Activated effector memory CD4-positive, alpha-beta T cell treated with Interleukin-2 at 50 U/mL for 16 hours (primary cell): ENCODE measurements at regions not wholly inside any gene's neighbourhood (a gene's known extent, or its start where the extent isn't known, plus 50 kb on each side); places are given as distances from the start of the nearest gene placed in this dataset.
"Not testable (repeated sequence)": the region's sequence is repeated elsewhere in the genome, so short reads cannot be mapped to it uniquely, and the experiment has no call there.

ENCODE experiments used
- DNase-seq: peaks from one replicate; pipeline ENCODE4 v3.0.0-alpha.2; 2020

- DNase-seq, result no peak
These were observed 352.1 kb upstream of the CFAP20DC start for GRCh38 chr3:59401924-59402323.

GRCh38 chr3:59392116-59392515 is 342.3 kb upstream of the CFAP20DC start:
- DNase-seq, result no peak

GRCh38 chr3:59391131-59391530 is 341.3 kb upstream of the CFAP20DC start:
- DNase-seq, result no peak

- DNase-seq, result no peak
These were observed 338.9 kb upstream of the CFAP20DC start for GRCh38 chr3:59388555-59389270.

- DNase-seq, result no peak
These were observed 336.3 kb upstream of the CFAP20DC start for GRCh38 chr3:59386165-59386564.

GRCh38 chr3:59385547-59385946 is 335.7 kb upstream of the CFAP20DC start:
- DNase-seq, result no peak

- no peak for DNase-seq
These were observed 331.5 kb upstream of the CFAP20DC start for GRCh38 chr3:59381282-59381681.

GRCh38 chr3:59380146-59380545 is 330.3 kb upstream of the CFAP20DC start:
- DNase-seq, result no peak

- no peak for DNase-seq
These were observed 325.0 kb upstream of the CFAP20DC start for GRCh38 chr3:59374818-59375211.

GRCh38 chr3:59374091-59374817 is 324.4 kb upstream of the CFAP20DC start:
- no peak for DNase-seq

- no peak for DNase-seq
These were observed 322.5 kb upstream of the CFAP20DC start for GRCh38 chr3:59372346-59372745.

GRCh38 chr3:59368900-59369675 is 319.3 kb upstream of the CFAP20DC start:
- no peak for DNase-seq

GRCh38 chr3:59367150-59367549 is 317.3 kb upstream of the CFAP20DC start:
- no peak for DNase-seq

GRCh38 chr3:59366218-59366617 is 316.4 kb upstream of the CFAP20DC start:
- no peak for DNase-seq

GRCh38 chr3:59364496-59364895 is 314.7 kb upstream of the CFAP20DC start:
- no peak for DNase-seq

GRCh38 chr3:59360312-59360711 is 310.5 kb upstream of the CFAP20DC start:
- DNase-seq, result not testable (repeated sequence)

- no peak for DNase-seq
These were observed 291.6 kb upstream of the CFAP20DC start for GRCh38 chr3:59341459-59341858.

GRCh38 chr3:59339818-59340217 is 290.0 kb upstream of the CFAP20DC start:
- no peak for DNase-seq

- no peak for DNase-seq
These were observed 289.1 kb upstream of the CFAP20DC start for GRCh38 chr3:59338934-59339333.

- DNase-seq, result no peak
These were observed 285.5 kb upstream of the CFAP20DC start for GRCh38 chr3:59335338-59335737.

GRCh38 chr3:59334585-59334984 is 284.8 kb upstream of the CFAP20DC start:
- DNase-seq, result no peak

- no peak for DNase-seq
These were observed 277.6 kb upstream of the CFAP20DC start for GRCh38 chr3:59327376-59327808.

- DNase-seq, result no peak
These were observed 276.6 kb upstream of the CFAP20DC start for GRCh38 chr3:59326246-59327024.
